ENCODE measurements at regions not wholly inside any gene's neighbourhood (a gene's known extent, or its start where the extent isn't known, plus 50 kb on each side); places are given as distances from the start of the nearest gene placed in this dataset.

- H3K27ac ChIP-seq (ENCODE audit: insufficient read depth, low read length): no peak overlapping the region
- H3K9me3 ChIP-seq (ENCODE audit: control insufficient read depth, insufficient read depth, low read depth, low read length): no peaks in the 10 kb centered on the region
- H3K4me1 ChIP-seq (ENCODE audit: control insufficient read depth, extremely low read depth, insufficient read depth, low read length): no peaks in the 10 kb centered on the region
- no peak for TF ChIP-seq CTCF (conservative IDR thresholded peaks at IDR 0.05 in 1 of 2, IDR thresholded peaks at IDR 0.05 in 1 of 2; ENCODE audit: low read depth in 1 of 2, low read length in 2 of 2)
- no peak for TF ChIP-seq EZH2 (IDR thresholded peaks at IDR 0.05; ENCODE audit: low read length, missing control alignments)
- no peak overlapping the region for H2AFZ ChIP-seq (ENCODE audit: low read length)
- H3K9ac ChIP-seq (ENCODE audit: insufficient read depth, low read length): no peak overlapping the region
- no peaks in the 10 kb centered on the region for H3K27me3 ChIP-seq (ENCODE audit: control insufficient read depth, insufficient read depth, low read length)
- no peaks in the 10 kb centered on the region for H4K20me1 ChIP-seq (ENCODE audit: control insufficient read depth, extremely low read depth, insufficient read depth, low read length)
- H3K4me3 ChIP-seq (replicated peaks in 1 of 4; ENCODE audit: control extremely low read depth in 1 of 4, insufficient read depth in 1 of 4, low read depth in 3 of 4, low read length in 4 of 4): no peak overlapping the region
- H3K4me2 ChIP-seq (ENCODE audit: extremely low read depth, insufficient read depth, low read length): no peak overlapping the region
- DNase-seq (ENCODE audit: low read depth in 2 of 2): no peak
- no peaks in the 10 kb centered on the region for H3K36me3 ChIP-seq (ENCODE audit: control insufficient read depth, insufficient read depth, low read length)
- H3K79me2 ChIP-seq (ENCODE audit: control insufficient read depth, insufficient read depth, low read length): no peaks in the 10 kb centered on the region
Observed at GRCh38 chr10:85430991-85431390, 935.6 kb downstream of the GRID1 start.

GRCh38 chr10:85433248-85433647 lies 933.3 kb downstream of the GRID1 start:
- Histone ChIP-seq H3K27ac (ENCODE audit: insufficient read depth, low read length) (no peak overlapping the region), H3K9me3 (ENCODE audit: control insufficient read depth, insufficient read depth, low read depth, low read length) (no peaks in the 10 kb centered on the region), H4K20me1 (ENCODE audit: control insufficient read depth, extremely low read depth, insufficient read depth, low read length) (no peaks in the 10 kb centered on the region), H3K27me3 (ENCODE audit: control insufficient read depth, insufficient read depth, low read length) (no peaks in the 10 kb centered on the region), H3K9ac (ENCODE audit: insufficient read depth, low read length) (no peak overlapping the region), H3K4me1 (ENCODE audit: control insufficient read depth, extremely low read depth, insufficient read depth, low read length) (no peaks in the 10 kb centered on the region), H2AFZ (ENCODE audit: low read length) (no peak overlapping the region), H3K79me2 (ENCODE audit: control insufficient read depth, insufficient read depth, low read length) (no peaks in the 10 kb centered on the region), H3K4me2 (ENCODE audit: extremely low read depth, insufficient read depth, low read length) (no peak overlapping the region), H3K4me3 (replicated peaks in 1 of 4; ENCODE audit: control extremely low read depth in 1 of 4, insufficient read depth in 1 of 4, low read depth in 3 of 4, low read length in 4 of 4) (no peak overlapping the region), H3K36me3 (ENCODE audit: control insufficient read depth, insufficient read depth, low read length) (no peaks in the 10 kb centered on the region)
- DNase-seq (ENCODE audit: low read depth in 2 of 2): no peak
- TF ChIP-seq CTCF (conservative IDR thresholded peaks at IDR 0.05 in 1 of 2, IDR thresholded peaks at IDR 0.05 in 1 of 2; ENCODE audit: low read depth in 1 of 2, low read length in 2 of 2) (no peak), EZH2 (IDR thresholded peaks at IDR 0.05; ENCODE audit: low read length, missing control alignments) (no peak)

GRCh38 chr10:85444868-85445267 lies 921.7 kb downstream of the GRID1 start:
- Histone ChIP-seq H3K9me3 (ENCODE audit: control insufficient read depth, insufficient read depth, low read depth, low read length) (no peaks in the 10 kb centered on the region), H4K20me1 (ENCODE audit: control insufficient read depth, extremely low read depth, insufficient read depth, low read length) (no peaks in the 10 kb centered on the region), H3K27ac (ENCODE audit: insufficient read depth, low read length) (no peak overlapping the region), H3K4me3 (replicated peaks in 1 of 4; ENCODE audit: control extremely low read depth in 1 of 4, insufficient read depth in 1 of 4, low read depth in 3 of 4, low read length in 4 of 4) (no peak overlapping the region), H3K9ac (ENCODE audit: insufficient read depth, low read length) (no peak overlapping the region), H3K79me2 (ENCODE audit: control insufficient read depth, insufficient read depth, low read length) (no peaks in the 10 kb centered on the region), H2AFZ (ENCODE audit: low read length) (no peak overlapping the region), H3K4me2 (ENCODE audit: extremely low read depth, insufficient read depth, low read length) (no peak overlapping the region), H3K4me1 (ENCODE audit: control insufficient read depth, extremely low read depth, insufficient read depth, low read length) (no peaks in the 10 kb centered on the region), H3K36me3 (ENCODE audit: control insufficient read depth, insufficient read depth, low read length) (no peaks in the 10 kb centered on the region), H3K27me3 (ENCODE audit: control insufficient read depth, insufficient read depth, low read length) (no peaks in the 10 kb centered on the region)
- TF ChIP-seq CTCF (conservative IDR thresholded peaks at IDR 0.05 in 1 of 2, IDR thresholded peaks at IDR 0.05 in 1 of 2; ENCODE audit: low read depth in 1 of 2, low read length in 2 of 2) (no peak), EZH2 (IDR thresholded peaks at IDR 0.05; ENCODE audit: low read length, missing control alignments) (no peak)
- DNase-seq (ENCODE audit: low read depth in 2 of 2): no peak

Measured in fibroblast of lung (primary cell).